SJSA1 (cell line): ENCODE measurements at regions not wholly inside any gene's neighbourhood (a gene's known extent, or its start where the extent isn't known, plus 50 kb on each side); places are given as distances from the start of the nearest gene placed in this dataset.

Experiments used
- DNase-seq, 2 experiments: peaks; one replicate each; pipeline ENCODE4 v3.0.0-alpha.2; 2015 to 2020; ENCODE audit warnings: low spot score in 2 of 2, low read depth in 1 of 2
- H3K27ac ChIP-seq: fragments of 250-450 bp; sonication (Bioruptor Pico); 2 replicates; pipeline ENCODE4 v1.5.1; 2020; ENCODE audit warnings: mild to moderate bottlenecking, moderate library complexity
- H3K27me3 ChIP-seq: fragments of 250-450 bp; sonication (Bioruptor Pico); replicated peaks from 2 replicates; pipeline ENCODE4 v1.5.1; 2020; ENCODE audit warnings: mild to moderate bottlenecking, moderate library complexity
- H3K36me3 ChIP-seq: fragments of 250-450 bp; sonication (Bioruptor Pico); 2 replicates; pipeline ENCODE4 v1.5.1; 2020; ENCODE audit warnings: mild to moderate bottlenecking
- H3K4me1 ChIP-seq: fragments of 250-450 bp; sonication (Bioruptor Pico); replicated peaks from 2 replicates; pipeline ENCODE4 v1.6.1; 2021; ENCODE audit warnings: mild to moderate bottlenecking
- H3K4me3 ChIP-seq: fragments of 250-450 bp; sonication (Bioruptor Pico); 2 replicates; pipeline ENCODE4 v1.5.1; 2020; ENCODE audit warnings: mild to moderate bottlenecking
- H3K9me3 ChIP-seq: fragments of 250-450 bp; sonication (Bioruptor Pico); replicated peaks from 2 replicates; pipeline ENCODE4 v1.5.1; 2020; ENCODE audit warnings: mild to moderate bottlenecking

GRCh38 chr13:47213047-47213446, 316.2 kb upstream of the HTR2A start:
- no peaks in the 10 kb centered on the region for H3K9me3 ChIP-seq
- H3K27ac ChIP-seq = no peak overlapping the region
- no peaks in the 10 kb centered on the region for H3K27me3 ChIP-seq
- DNase-seq = no peak
- no peaks in the 10 kb centered on the region for H3K36me3 ChIP-seq
- H3K4me3 ChIP-seq = no peak overlapping the region
- peaks cover 38% of the 10 kb centered on the region for H3K4me1 ChIP-seq

- Histone ChIP-seq H3K4me1 (peaks cover 31% of the 10 kb centered on the region), H3K9me3 (no peaks in the 10 kb centered on the region), H3K27ac (peak overlapping the region; percentile 29), H3K4me3 (no peak overlapping the region), H3K36me3 (no peaks in the 10 kb centered on the region), H3K27me3 (no peaks in the 10 kb centered on the region)
- DNase-seq = peak in 1 of 2 experiments; percentile 38
These were observed 314.3 kb upstream of the HTR2A start for GRCh38 chr13:47211106-47211505.

- Histone ChIP-seq H3K4me1 (peaks cover 8% of the 10 kb centered on the region), H3K4me3 (no peak overlapping the region), H3K27me3 (no peaks in the 10 kb centered on the region), H3K36me3 (no peaks in the 10 kb centered on the region), H3K9me3 (no peaks in the 10 kb centered on the region), H3K27ac (no peak overlapping the region)
- DNase-seq = no peak
These were observed 309.3 kb upstream of the HTR2A start for GRCh38 chr13:47206111-47206510.

- no peaks in the 10 kb centered on the region for H3K4me1 ChIP-seq
- H3K4me3 ChIP-seq = no peak overlapping the region
- H3K27me3 ChIP-seq = no peaks in the 10 kb centered on the region
- no peak overlapping the region for H3K27ac ChIP-seq
- DNase-seq = no peak
- H3K9me3 ChIP-seq = no peaks in the 10 kb centered on the region
- no peaks in the 10 kb centered on the region for H3K36me3 ChIP-seq
These were observed 293.9 kb upstream of the HTR2A start for GRCh38 chr13:47190696-47191305.

- Histone ChIP-seq H3K4me3 (no peak overlapping the region), H3K4me1 (no peaks in the 10 kb centered on the region), H3K9me3 (no peaks in the 10 kb centered on the region), H3K27ac (no peak overlapping the region), H3K27me3 (no peaks in the 10 kb centered on the region), H3K36me3 (no peaks in the 10 kb centered on the region)
- no peak for DNase-seq
These were observed 291.9 kb upstream of the HTR2A start for GRCh38 chr13:47188802-47189201.

- no peak overlapping the region for H3K4me3 ChIP-seq
- no peaks in the 10 kb centered on the region for H3K27me3 ChIP-seq
- DNase-seq = no peak
- H3K9me3 ChIP-seq = no peaks in the 10 kb centered on the region
- no peaks in the 10 kb centered on the region for H3K36me3 ChIP-seq
- no peaks in the 10 kb centered on the region for H3K4me1 ChIP-seq
- no peak overlapping the region for H3K27ac ChIP-seq
These were observed 289.6 kb upstream of the HTR2A start for GRCh38 chr13:47186471-47186870.

- Histone ChIP-seq H3K27ac (no peak overlapping the region), H3K9me3 (no peaks in the 10 kb centered on the region), H3K4me1 (no peaks in the 10 kb centered on the region), H3K36me3 (no peaks in the 10 kb centered on the region), H3K27me3 (no peaks in the 10 kb centered on the region), H3K4me3 (no peak overlapping the region)
- no peak for DNase-seq
These were observed 287.5 kb upstream of the HTR2A start for GRCh38 chr13:47184321-47184720.

GRCh38 chr13:47179321-47179720, 282.5 kb upstream of the HTR2A start:
- no peak for DNase-seq
- Histone ChIP-seq H3K4me3 (no peak overlapping the region), H3K27me3 (no peaks in the 10 kb centered on the region; the same call in 1 of the 2 replicates), H3K36me3 (no peaks in the 10 kb centered on the region), H3K9me3 (no peaks in the 10 kb centered on the region), H3K4me1 (peaks cover 9% of the 10 kb centered on the region), H3K27ac (no peak overlapping the region)

- Histone ChIP-seq H3K4me3 (no peak overlapping the region), H3K27ac (no peak overlapping the region), H3K9me3 (no peaks in the 10 kb centered on the region), H3K27me3 (no peaks in the 10 kb centered on the region; the same call in 1 of the 2 replicates), H3K4me1 (peaks cover 9% of the 10 kb centered on the region), H3K36me3 (no peaks in the 10 kb centered on the region)
- no peak for DNase-seq
These were observed 281.5 kb upstream of the HTR2A start for GRCh38 chr13:47178090-47178950.

GRCh38 chr13:47175172-47175866, 278.5 kb upstream of the HTR2A start:
- Histone ChIP-seq H3K27me3 (no peaks in the 10 kb centered on the region; the same call in 1 of the 2 replicates), H3K4me3 (no peak overlapping the region), H3K4me1 (peaks cover 9% of the 10 kb centered on the region), H3K27ac (no peak overlapping the region), H3K36me3 (no peaks in the 10 kb centered on the region), H3K9me3 (no peaks in the 10 kb centered on the region)
- peak in 1 of 2 experiments; percentile 7 for DNase-seq

GRCh38 chr13:47170971-47171370, 274.1 kb upstream of the HTR2A start:
- no peak overlapping the region for H3K4me3 ChIP-seq
- H3K27me3 ChIP-seq = no peaks in the 10 kb centered on the region; the same call in 1 of the 2 replicates
- H3K27ac ChIP-seq = no peak overlapping the region
- H3K36me3 ChIP-seq = no peaks in the 10 kb centered on the region
- no peak for DNase-seq
- no peaks in the 10 kb centered on the region for H3K9me3 ChIP-seq
- peaks cover 16% of the 10 kb centered on the region for H3K4me1 ChIP-seq

- no peak overlapping the region for H3K4me3 ChIP-seq
- no peak for DNase-seq
- H3K9me3 ChIP-seq = no peaks in the 10 kb centered on the region
These were observed 271.8 kb upstream of the HTR2A start for GRCh38 chr13:47168618-47169017.

GRCh38 chr13:47168066-47168465, 271.2 kb upstream of the HTR2A start:
- Histone ChIP-seq H3K4me3 (no peak overlapping the region), H3K27ac (no peak overlapping the region), H3K9me3 (no peaks in the 10 kb centered on the region), H3K36me3 (no peaks in the 10 kb centered on the region), H3K4me1 (peaks cover 7% of the 10 kb centered on the region), H3K27me3 (no peaks in the 10 kb centered on the region)
- peak in 1 of 2 experiments; percentile 16 for DNase-seq

More at GRCh38 chr13:47168618-47169017, 271.8 kb upstream of the HTR2A start:
- Histone ChIP-seq H3K36me3 (no peaks in the 10 kb centered on the region), H3K27ac (no peak overlapping the region), H3K4me1 (peaks cover 7% of the 10 kb centered on the region), H3K27me3 (no peaks in the 10 kb centered on the region)

GRCh38 chr13:47166336-47166735, 269.5 kb upstream of the HTR2A start:
- Histone ChIP-seq H3K27ac (no peak overlapping the region), H3K27me3 (no peaks in the 10 kb centered on the region), H3K9me3 (no peaks in the 10 kb centered on the region), H3K4me3 (no peak overlapping the region), H3K4me1 (peaks cover 7% of the 10 kb centered on the region), H3K36me3 (no peaks in the 10 kb centered on the region)
- DNase-seq = no peak
